CD4-positive, alpha-beta T cell (primary cell): ENCODE measurements at regions not wholly inside any gene's neighbourhood (a gene's known extent, or its start where the extent isn't known, plus 50 kb on each side); places are given as distances from the start of the nearest gene placed in this dataset.

Experiments used
- ATAC-seq: fragments of 200-7000 bp; cut with Tn5 transposase; one replicate; pipeline ENCODE4 v1.10.0; 2022; ENCODE audit warnings: mild to moderate bottlenecking; ENCODE audit not compliant: poor library complexity
- CTCF ChIA-PET: fragments of 350-600 bp; sonication (Branson Sonifier 250); formaldehyde crosslinking; loops from one replicate; lab custom pipeline; 2021; ENCODE audit warnings: antibody characterized with exemption, inconsistent platforms; lab: Charles Lee
- POLR2A ChIA-PET: fragments of 350-600 bp; sonication (Branson Sonifier 250); formaldehyde crosslinking; loops from one replicate; lab custom pipeline; 2021; ENCODE audit warnings: antibody characterized with exemption, inconsistent platforms; lab: Charles Lee
- DNase-seq, 14 experiments: peaks; one replicate each; pipeline ENCODE4 v3.0.0-alpha.2; 2013 to 2020; ENCODE audit warnings: mixed read lengths in 2 of 14
- H3K27ac ChIP-seq, 2 donors: one replicate each; pipeline versions ENCODE4 v1.5.1 to v1.7.0; 2013; ENCODE audit warnings: low read length in 2 of 2, low read depth in 1 of 2, mild to moderate bottlenecking in 1 of 2
- H3K27me3 ChIP-seq, 2 experiments: 1 replicate in 1 of 2; 2 replicates in 1 of 2; pipeline versions ENCODE4 v1.6.1 to v1.7.0; 2013; ENCODE audit warnings: low read length in 2 of 2, control low read depth in 1 of 2, mild to moderate bottlenecking in 1 of 2, moderate library complexity in 1 of 2; ENCODE audit not compliant: insufficient read depth in 2 of 2, control insufficient read depth in 1 of 2
- H3K36me3 ChIP-seq: one replicate; pipeline ENCODE4 v1.6.1; 2013; ENCODE audit warnings: low read length, control low read depth; ENCODE audit not compliant: insufficient read depth
- H3K4me1 ChIP-seq: one replicate; pipeline ENCODE4 v1.6.1; 2013; ENCODE audit warnings: low read length, control low read depth; ENCODE audit not compliant: insufficient read depth
- H3K4me3 ChIP-seq: one replicate; pipeline ENCODE4 v1.5.1; 2013; ENCODE audit warnings: mild to moderate bottlenecking, low read length, moderate library complexity
- H3K9me3 ChIP-seq, 2 experiments: 1 replicate in 1 of 2; 2 replicates in 1 of 2; pipeline versions ENCODE4 v1.6.1 to v1.7.0; 2013; ENCODE audit warnings: low read length in 2 of 2, mild to moderate bottlenecking in 2 of 2, control low read depth in 1 of 2, moderate library complexity in 1 of 2; ENCODE audit not compliant: control insufficient read depth in 1 of 2, insufficient read depth in 1 of 2
- H3K27ac Mint-ChIP-seq: one replicate; pipeline ENCODE4 v1.8.0; 2020; ENCODE audit warnings: mixed read lengths
- H3K27me3 Mint-ChIP-seq: one replicate; pipeline ENCODE4 v1.8.0; 2021; ENCODE audit warnings: mixed read lengths
- H3K36me3 Mint-ChIP-seq: one replicate; pipeline ENCODE4 v1.8.0; 2021; ENCODE audit warnings: low read depth, mixed read lengths
- H3K4me1 Mint-ChIP-seq: one replicate; pipeline ENCODE4 v1.8.0; 2021; ENCODE audit warnings: low read depth, mixed read lengths
- H3K4me3 Mint-ChIP-seq: one replicate; pipeline ENCODE4 v1.8.0; 2020; ENCODE audit warnings: mild to moderate bottlenecking, mixed read lengths
- H3K9me3 Mint-ChIP-seq: one replicate; pipeline ENCODE4 v1.8.0; 2020; ENCODE audit warnings: mixed read lengths
- CTCF ChIP-seq: fragments of 200-600 bp; IDR thresholded peaks from one replicate; pipeline ENCODE4 v1.8.0; 2022; ENCODE audit warnings: antibody characterized with exemption, mild to moderate bottlenecking
- intact Hi-C, 2 experiments: fragments of 100-400 bp; cut with DNase I in 1 of 2; cut with micrococcal nuclease in 1 of 2; formaldehyde crosslinking; loops; one replicate each; pipeline versions ENCODE4 v1.15.1 to v1.9.0; 2023 to 2025; cut with DNase I, micrococcal nuclease

- intact Hi-C loops, result no loop called here
- Mint-ChIP-seq H3K4me3 (no peak overlapping the region), H3K36me3 (no peaks in the 10 kb centered on the region), H3K4me1 (no peaks in the 10 kb centered on the region), H3K27ac (no peak overlapping the region), H3K27me3 (no peaks in the 10 kb centered on the region), H3K9me3 (no peaks in the 10 kb centered on the region)
- TF ChIP-seq CTCF, result no peak
- ATAC-seq (no peak), DNase-seq (no peak)
- Histone ChIP-seq H3K4me1 (no peaks in the 10 kb centered on the region), H3K4me3 (no peak overlapping the region), H3K9me3 (no peaks in the 10 kb centered on the region), H3K27me3 (no peaks in the 10 kb centered on the region), H3K36me3 (no peaks in the 10 kb centered on the region), H3K27ac (no peak overlapping the region)
- ChIA-PET CTCF (no interaction called here), POLR2A (no interaction called here)
Observed at GRCh38 chr2:41151746-41152145, 699.9 kb upstream of the SLC8A1 start.

GRCh38 chr2:41152318-41152717 is 700.4 kb upstream of the SLC8A1 start:
- Mint-ChIP-seq H3K9me3 (peaks cover 5% of the 10 kb centered on the region), H3K4me3 (no peak overlapping the region), H3K27me3 (no peaks in the 10 kb centered on the region), H3K27ac (no peak overlapping the region), H3K4me1 (no peaks in the 10 kb centered on the region), H3K36me3 (no peaks in the 10 kb centered on the region)
- no peak overlapping the region for H3K27ac ChIP-seq
- H3K4me1 ChIP-seq, result no peaks in the 10 kb centered on the region
- H3K4me3 ChIP-seq, result no peak overlapping the region
- DNase-seq (no peak), ATAC-seq (no peak)
- TF ChIP-seq CTCF, result no peak
- intact Hi-C loops, result no loop called here
- no peaks in the 10 kb centered on the region for H3K27me3 ChIP-seq
- POLR2A ChIA-PET, result no interaction called here
- CTCF ChIA-PET, result no interaction called here
- H3K36me3 ChIP-seq, result no peaks in the 10 kb centered on the region
- H3K9me3 ChIP-seq, result no peaks in the 10 kb centered on the region

- H3K27ac Mint-ChIP-seq, result no peak overlapping the region
- no peaks in the 10 kb centered on the region for H3K36me3 Mint-ChIP-seq
Observed at GRCh38 chr2:41160439-41160838, 708.5 kb upstream of the SLC8A1 start.

More at GRCh38 chr2:41160439-41160838, 708.5 kb upstream of the SLC8A1 start:
- Mint-ChIP-seq H3K4me3 (no peak overlapping the region), H3K9me3 (peaks cover 7% of the 10 kb centered on the region), H3K4me1 (no peaks in the 10 kb centered on the region), H3K27me3 (no peaks in the 10 kb centered on the region)
- H3K36me3 ChIP-seq, result no peaks in the 10 kb centered on the region
- DNase-seq (no peak), ATAC-seq (no peak)
- H3K27ac ChIP-seq, result no peak overlapping the region
- H3K4me3 ChIP-seq, result no peak overlapping the region
- POLR2A ChIA-PET, result no interaction called here
- H3K9me3 ChIP-seq, result no peaks in the 10 kb centered on the region
- H3K4me1 ChIP-seq, result no peaks in the 10 kb centered on the region
- CTCF ChIA-PET, result no interaction called here
- no peaks in the 10 kb centered on the region for H3K27me3 ChIP-seq
- no peak for TF ChIP-seq CTCF
- intact Hi-C loops, result no loop called here
